Erythroblast (primary cell): ENCODE measurements at regions not wholly inside any gene's neighbourhood (a gene's known extent, or its start where the extent isn't known, plus 50 kb on each side); places are given as distances from the start of the nearest gene placed in this dataset.

Source experiments
- GATA1 ChIP-seq: IDR thresholded peaks from 2 replicates; pipeline ENCODE4 v1.6.1; 2011; ENCODE audit warnings: low read depth, mild to moderate bottlenecking, control low read depth, low read length, moderate library complexity
- POLR2A ChIP-seq: IDR thresholded peaks from 2 replicates; pipeline ENCODE4 v1.6.1; 2011; ENCODE audit warnings: mild to moderate bottlenecking, low read length

GRCh38 chr3:43217633-43218032, 68.7 kb upstream of the SNRK start:
- no peak for TF ChIP-seq POLR2A
- TF ChIP-seq GATA1 = no peak
